ENCODE measurements at regions not wholly inside any gene's neighbourhood (a gene's known extent, or its start where the extent isn't known, plus 50 kb on each side); places are given as distances from the start of the nearest gene placed in this dataset.

GRCh38 chr12:130216031-130216430 lies 53.8 kb downstream of the FZD10 start:
- Histone ChIP-seq H3K27ac (no peak overlapping the region), H3K9me3 (no peaks in the 10 kb centered on the region), H3K4me2 (no peak overlapping the region), H3K4me1 (no peaks in the 10 kb centered on the region), H3K4me3 (no peak overlapping the region)
- WGBS (ENCODE audit: missing lambda C conversion rate), result 30% methylated on average over 9 of the region's 9 CpGs
- TF ChIP-seq EHMT2 (IDR thresholded peaks at IDR 0.05; ENCODE audit: low read depth) (no peak), POLR2A (IDR thresholded peaks at IDR 0.05; ENCODE audit: low read length) (no peak), HES2 (IDR thresholded peaks at IDR 0.05) (no peak), MYC (IDR thresholded peaks at IDR 0.05; ENCODE audit: borderline replicate concordance, low read length) (no peak), BCL3 (IDR thresholded peaks at IDR 0.05) (no peak), RARB (CRISPR knock-in tag; IDR thresholded peaks at IDR 0.05) (no peak), KDM5A (IDR thresholded peaks at IDR 0.05) (no peak), HOXA7 (CRISPR knock-in tag; IDR thresholded peaks at IDR 0.05) (no peak), REST (IDR thresholded peaks at IDR 0.05) (no peak), RFX5 (IDR thresholded peaks at IDR 0.05) (no peak), HOXB13 (CRISPR knock-in tag; IDR thresholded peaks at IDR 0.05; ENCODE audit: low read depth) (no peak), PHF8 (IDR thresholded peaks at IDR 0.05; ENCODE audit: borderline replicate concordance, low read depth) (no peak), NR3C1 (IDR thresholded peaks at IDR 0.05) (no peak), GATA3 (IDR thresholded peaks at IDR 0.05; ENCODE audit: borderline replicate concordance) (no peak), CTCF (IDR thresholded peaks at IDR 0.05) (no peak)
- TF ChIP-seq, protein P1, sequence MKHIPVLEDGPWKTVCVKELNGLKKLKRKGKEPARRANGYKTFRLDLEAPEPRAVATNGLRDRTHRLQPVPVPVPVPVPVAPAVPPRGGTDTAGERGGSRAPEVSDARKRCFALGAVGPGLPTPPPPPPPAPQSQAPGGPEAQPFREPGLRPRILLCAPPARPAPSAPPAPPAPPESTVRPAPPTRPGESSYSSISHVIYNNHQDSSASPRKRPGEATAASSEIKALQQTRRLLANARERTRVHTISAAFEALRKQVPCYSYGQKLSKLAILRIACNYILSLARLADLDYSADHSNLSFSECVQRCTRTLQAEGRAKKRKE (CRISPR knock-in tag; IDR thresholded peaks at IDR 0.05; ENCODE audit: low read depth), result no peak
- TF ChIP-seq, protein P2, sequence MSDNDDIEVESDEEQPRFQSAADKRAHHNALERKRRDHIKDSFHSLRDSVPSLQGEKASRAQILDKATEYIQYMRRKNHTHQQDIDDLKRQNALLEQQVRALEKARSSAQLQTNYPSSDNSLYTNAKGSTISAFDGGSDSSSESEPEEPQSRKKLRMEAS (IDR thresholded peaks at IDR 0.05), result no peak
- TF ChIP-seq, protein P3, sequence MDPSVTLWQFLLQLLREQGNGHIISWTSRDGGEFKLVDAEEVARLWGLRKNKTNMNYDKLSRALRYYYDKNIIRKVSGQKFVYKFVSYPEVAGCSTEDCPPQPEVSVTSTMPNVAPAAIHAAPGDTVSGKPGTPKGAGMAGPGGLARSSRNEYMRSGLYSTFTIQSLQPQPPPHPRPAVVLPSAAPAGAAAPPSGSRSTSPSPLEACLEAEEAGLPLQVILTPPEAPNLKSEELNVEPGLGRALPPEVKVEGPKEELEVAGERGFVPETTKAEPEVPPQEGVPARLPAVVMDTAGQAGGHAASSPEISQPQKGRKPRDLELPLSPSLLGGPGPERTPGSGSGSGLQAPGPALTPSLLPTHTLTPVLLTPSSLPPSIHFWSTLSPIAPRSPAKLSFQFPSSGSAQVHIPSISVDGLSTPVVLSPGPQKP (IDR thresholded peaks at IDR 0.05; ENCODE audit: low read depth, low read length), result no peak
- ChIA-PET CTCF (no interaction called here), POLR2A (no interaction called here)
- no peak for DNase-seq (ENCODE audit: low read depth in 1 of 2, low spot score in 1 of 2)
- no peak for FAIRE-seq
- ATAC-seq, result no peak

DNA sequence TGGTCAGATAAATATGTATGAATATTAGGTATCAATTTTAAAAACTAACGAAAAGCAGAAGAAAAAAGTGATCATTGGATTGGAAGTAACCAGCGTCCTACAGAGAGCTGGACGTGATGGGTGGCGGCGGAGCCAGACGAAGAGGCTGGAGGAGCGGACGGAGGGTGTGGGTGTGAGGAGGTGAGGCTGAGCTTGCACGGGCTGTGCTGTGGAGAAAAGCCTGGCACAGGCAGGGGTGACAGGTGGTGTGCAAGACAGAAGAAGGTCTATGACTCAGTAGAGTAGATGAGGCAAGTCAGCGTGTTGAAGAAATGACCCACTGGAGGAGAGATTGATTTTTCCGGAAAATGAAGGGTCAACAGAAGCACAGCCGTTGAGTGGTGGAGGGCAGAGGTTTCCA lies 56.4 kb downstream of the FZD10 start:
- POLR2A ChIA-PET, result no interaction called here
- FAIRE-seq (no peak), DNase-seq (ENCODE audit: low read depth in 1 of 2, low spot score in 1 of 2) (no peak), ATAC-seq (no peak)
- 59% methylated on average over 12 of the region's 12 CpGs for WGBS (ENCODE audit: missing lambda C conversion rate)
- no peak for TF ChIP-seq NFE2L2 (conservative IDR thresholded peaks at IDR 0.05; ENCODE audit: low read length)
- TF ChIP-seq SMC3 (IDR thresholded peaks at IDR 0.05), result no peak
- TF ChIP-seq HES2 (IDR thresholded peaks at IDR 0.05), result no peak
- no peak for TF ChIP-seq E2F6 (IDR thresholded peaks at IDR 0.05; ENCODE audit: borderline replicate concordance, low read depth)
- no peak for TF ChIP-seq GATA3 (IDR thresholded peaks at IDR 0.05; ENCODE audit: borderline replicate concordance)
- TF ChIP-seq, protein P2 (IDR thresholded peaks at IDR 0.05), result no peak
- no peak for TF ChIP-seq KDM1A (IDR thresholded peaks at IDR 0.05; ENCODE audit: low read depth)
- no peak for TF ChIP-seq HOXB5 (CRISPR knock-in tag; IDR thresholded peaks at IDR 0.05)
- no peak for TF ChIP-seq KDM5A (IDR thresholded peaks at IDR 0.05)
- TF ChIP-seq MYC (IDR thresholded peaks at IDR 0.05; ENCODE audit: borderline replicate concordance, low read length), result no peak
- no peak for TF ChIP-seq MAFK (IDR thresholded peaks at IDR 0.05; ENCODE audit: partially characterized antibody)
- TF ChIP-seq RARB (CRISPR knock-in tag; IDR thresholded peaks at IDR 0.05), result no peak
- no peak for TF ChIP-seq HOXB13 (CRISPR knock-in tag; IDR thresholded peaks at IDR 0.05; ENCODE audit: low read depth)
- TF ChIP-seq EHF (CRISPR knock-in tag; IDR thresholded peaks at IDR 0.05), result no peak
- Histone ChIP-seq H3K4me1 (no peaks in the 10 kb centered on the region), H3K27ac (no peak overlapping the region), H3K9me3 (no peaks in the 10 kb centered on the region), H3K4me2 (no peak overlapping the region), H3K4me3 (no peak overlapping the region)
- CTCF ChIA-PET, result no interaction called here
